ENCODE measurements at regions not wholly inside any gene's neighbourhood (a gene's known extent, or its start where the extent isn't known, plus 50 kb on each side); places are given as distances from the start of the nearest gene placed in this dataset.
"Not testable (repeated sequence)": the region's sequence is repeated elsewhere in the genome, so short reads cannot be mapped to it uniquely, and the experiment has no call there.

DNA sequence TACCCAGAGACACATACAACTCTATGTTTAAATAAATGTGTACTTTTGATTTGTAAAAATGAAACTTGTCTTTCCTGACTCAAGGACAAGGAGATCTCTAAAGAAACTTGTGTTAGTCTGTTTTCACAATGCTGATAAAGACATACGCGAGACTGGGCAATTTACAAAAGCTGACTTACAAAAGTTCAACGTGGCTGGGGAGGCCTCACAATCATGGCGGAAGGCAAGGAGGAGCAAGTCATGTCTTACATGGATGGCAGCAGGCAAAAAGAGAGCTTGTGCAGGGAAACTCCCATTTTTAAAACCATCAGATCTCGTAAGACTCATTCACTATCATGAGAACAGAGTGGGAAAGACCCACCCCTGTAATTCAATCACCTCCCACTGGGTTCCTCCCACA lies 52.2 kb upstream of the PAPSS1 start:
- BruUV-seq (replicated peaks); DNase-seq (ENCODE audit: low read depth, low spot score); H2AFZ ChIP-seq (ENCODE audit: control insufficient read depth, low read depth, low read length); H3K9me3 ChIP-seq (replicated peaks; ENCODE audit: control insufficient read depth, insufficient read depth, low read length); CTCF ChIA-PET; in situ Hi-C loops (cut with MboI); H3K4me3 ChIP-seq; H3K4me1 ChIP-seq (ENCODE audit: control insufficient read depth, insufficient read depth, low read length); SMC1A ChIA-PET (ENCODE audit: uncharacterized antibody, unreplicated experiment); POLR2A ChIA-PET; ATAC-seq; H3K79me2 ChIP-seq (ENCODE audit: control insufficient read depth, insufficient read depth, low read length); H3K27ac ChIP-seq (ENCODE audit: control insufficient read depth, insufficient read depth); H3K4me2 ChIP-seq (ENCODE audit: control insufficient read depth, insufficient read depth); H3K9ac ChIP-seq (ENCODE audit: control insufficient read depth, insufficient read depth, low read length); H3K36me3 ChIP-seq (ENCODE audit: control insufficient read depth in 2 of 2, insufficient read depth in 2 of 2, low read length in 1 of 2); H4K20me1 ChIP-seq (ENCODE audit: control insufficient read depth, insufficient read depth); FAIRE-seq; RAD21 ChIA-PET (ENCODE audit: unreplicated experiment); intact Hi-C loops (cut with micrococcal nuclease; ENCODE audit: unreplicated experiment); H3K27me3 ChIP-seq (replicated peaks in 1 of 2; ENCODE audit: control insufficient read depth in 2 of 2, insufficient read depth in 2 of 2, low read length in 1 of 2): not testable (repeated sequence)
- 69% methylated on average over 5 of the region's 5 CpGs for WGBS (ENCODE audit: insufficient coverage, insufficient replicate concordance, low lambda C conversion rate, missing lambda C conversion rate)

DNA sequence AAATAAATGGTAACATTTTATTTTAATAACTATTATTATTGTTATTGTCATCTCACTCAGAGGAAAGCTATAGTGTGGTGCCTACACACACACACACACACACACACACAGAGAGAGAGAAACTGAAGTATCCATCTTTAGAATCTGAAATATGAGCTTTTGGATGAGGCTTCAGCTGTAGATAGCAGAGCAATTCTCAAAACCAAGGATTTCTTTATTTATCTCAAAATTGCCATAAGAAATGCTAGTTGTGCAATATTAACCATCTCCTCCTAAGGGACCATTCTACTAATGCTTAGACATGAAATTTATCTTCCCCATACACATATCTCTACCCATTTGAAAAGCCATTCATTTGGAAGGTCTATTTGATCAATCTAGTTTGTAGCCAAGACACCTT lies 50.1 kb upstream of the SGMS2 start:
- in situ Hi-C loops (cut with MboI), result no loop called here
- H3K79me2 ChIP-seq (ENCODE audit: control insufficient read depth, insufficient read depth, low read length), result no peaks in the 10 kb centered on the region
- ATAC-seq, result no peak
- TF ChIP-seq IKZF1 (conservative IDR thresholded peaks at IDR 0.05) (no peak), SMC3 (IDR thresholded peaks at IDR 0.05; ENCODE audit: borderline replicate concordance, low read length) (no peak), ZBTB11 (CRISPR knock-in tag; IDR thresholded peaks at IDR 0.05) (no peak), GABPA (IDR thresholded peaks at IDR 0.05; ENCODE audit: low read depth) (no peak), ZBED1 (IDR thresholded peaks at IDR 0.05; ENCODE audit: borderline replicate concordance) (no peak), SUZ12 (IDR thresholded peaks at IDR 0.05; ENCODE audit: unreplicated experiment) (no peak), CBFB (IDR thresholded peaks at IDR 0.05; ENCODE audit: low read depth) (no peak), RCOR1 (conservative IDR thresholded peaks at IDR 0.05; ENCODE audit: low read depth, low read length) (no peak), ZNF384 (IDR thresholded peaks at IDR 0.05; ENCODE audit: borderline replicate concordance, low read depth, low read length) (no peak), ZNF24 (IDR thresholded peaks at IDR 0.05) (no peak)
- TF ChIP-seq, protein P1, sequence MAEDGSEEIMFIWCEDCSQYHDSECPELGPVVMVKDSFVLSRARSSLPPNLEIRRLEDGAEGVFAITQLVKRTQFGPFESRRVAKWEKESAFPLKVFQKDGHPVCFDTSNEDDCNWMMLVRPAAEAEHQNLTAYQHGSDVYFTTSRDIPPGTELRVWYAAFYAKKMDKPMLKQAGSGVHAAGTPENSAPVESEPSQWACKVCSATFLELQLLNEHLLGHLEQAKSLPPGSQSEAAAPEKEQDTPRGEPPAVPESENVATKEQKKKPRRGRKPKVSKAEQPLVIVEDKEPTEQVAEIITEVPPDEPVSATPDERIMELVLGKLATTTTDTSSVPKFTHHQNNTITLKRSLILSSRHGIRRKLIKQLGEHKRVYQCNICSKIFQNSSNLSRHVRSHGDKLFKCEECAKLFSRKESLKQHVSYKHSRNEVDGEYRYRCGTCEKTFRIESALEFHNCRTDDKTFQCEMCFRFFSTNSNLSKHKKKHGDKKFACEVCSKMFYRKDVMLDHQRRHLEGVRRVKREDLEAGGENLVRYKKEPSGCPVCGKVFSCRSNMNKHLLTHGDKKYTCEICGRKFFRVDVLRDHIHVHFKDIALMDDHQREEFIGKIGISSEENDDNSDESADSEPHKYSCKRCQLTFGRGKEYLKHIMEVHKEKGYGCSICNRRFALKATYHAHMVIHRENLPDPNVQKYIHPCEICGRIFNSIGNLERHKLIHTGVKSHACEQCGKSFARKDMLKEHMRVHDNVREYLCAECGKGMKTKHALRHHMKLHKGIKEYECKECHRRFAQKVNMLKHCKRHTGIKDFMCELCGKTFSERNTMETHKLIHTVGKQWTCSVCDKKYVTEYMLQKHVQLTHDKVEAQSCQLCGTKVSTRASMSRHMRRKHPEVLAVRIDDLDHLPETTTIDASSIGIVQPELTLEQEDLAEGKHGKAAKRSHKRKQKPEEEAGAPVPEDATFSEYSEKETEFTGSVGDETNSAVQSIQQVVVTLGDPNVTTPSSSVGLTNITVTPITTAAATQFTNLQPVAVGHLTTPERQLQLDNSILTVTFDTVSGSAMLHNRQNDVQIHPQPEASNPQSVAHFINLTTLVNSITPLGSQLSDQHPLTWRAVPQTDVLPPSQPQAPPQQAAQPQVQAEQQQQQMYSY (CRISPR knock-in tag; IDR thresholded peaks at IDR 0.05), result no peak
- TF ChIP-seq, protein P2, sequence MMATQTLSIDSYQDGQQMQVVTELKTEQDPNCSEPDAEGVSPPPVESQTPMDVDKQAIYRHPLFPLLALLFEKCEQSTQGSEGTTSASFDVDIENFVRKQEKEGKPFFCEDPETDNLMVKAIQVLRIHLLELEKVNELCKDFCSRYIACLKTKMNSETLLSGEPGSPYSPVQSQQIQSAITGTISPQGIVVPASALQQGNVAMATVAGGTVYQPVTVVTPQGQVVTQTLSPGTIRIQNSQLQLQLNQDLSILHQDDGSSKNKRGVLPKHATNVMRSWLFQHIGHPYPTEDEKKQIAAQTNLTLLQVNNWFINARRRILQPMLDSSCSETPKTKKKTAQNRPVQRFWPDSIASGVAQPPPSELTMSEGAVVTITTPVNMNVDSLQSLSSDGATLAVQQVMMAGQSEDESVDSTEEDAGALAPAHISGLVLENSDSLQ (IDR thresholded peaks at IDR 0.05), result no peak

More for the DNA sequence above, 50.1 kb upstream of the SGMS2 start:
- ChIA-PET CTCF (interaction anchor here (0.7 kb wide), 1 partner anchor 18 kb away, joined by 3 read pairs; no protein-coding TSS in a partner anchor), SMC1A (ENCODE audit: uncharacterized antibody, unreplicated experiment) (no interaction called here), RAD21 (ENCODE audit: unreplicated experiment) (no interaction called here), POLR2A (no interaction called here)
- intact Hi-C loops (cut with micrococcal nuclease; ENCODE audit: unreplicated experiment), result no loop called here
- no TSS peak for BruUV-seq (replicated peaks)
- no peaks in the 10 kb centered on the region for H3K36me3 ChIP-seq (ENCODE audit: control insufficient read depth in 2 of 2, insufficient read depth in 2 of 2, low read length in 1 of 2)
- no peaks in the 10 kb centered on the region for H3K9me3 ChIP-seq (replicated peaks; ENCODE audit: control insufficient read depth, insufficient read depth, low read length)
- no peaks in the 10 kb centered on the region for H4K20me1 ChIP-seq (ENCODE audit: control insufficient read depth, insufficient read depth)
- no peak overlapping the region for H3K27ac ChIP-seq (ENCODE audit: control insufficient read depth, insufficient read depth)
- H3K4me2 ChIP-seq (ENCODE audit: control insufficient read depth, insufficient read depth), result no peak overlapping the region
- no peaks in the 10 kb centered on the region for H3K27me3 ChIP-seq (replicated peaks in 1 of 2; ENCODE audit: control insufficient read depth in 2 of 2, insufficient read depth in 2 of 2, low read length in 1 of 2)
- no peak for DNase-seq (ENCODE audit: low read depth, low spot score)
- H3K4me3 ChIP-seq, result no peak overlapping the region
- H2AFZ ChIP-seq (ENCODE audit: control insufficient read depth, low read depth, low read length), result no peak overlapping the region
- no peaks in the 10 kb centered on the region for H3K4me1 ChIP-seq (ENCODE audit: control insufficient read depth, insufficient read depth, low read length)
- H3K9ac ChIP-seq (ENCODE audit: control insufficient read depth, insufficient read depth, low read length), result no peak overlapping the region
- FAIRE-seq, result no peak

All from GM12878 (cell line).